PC-3 (cell line): ENCODE measurements at regions not wholly inside any gene's neighbourhood (a gene's known extent, or its start where the extent isn't known, plus 50 kb on each side); places are given as distances from the start of the nearest gene placed in this dataset.

ENCODE experiments used
- ATAC-seq: fragments of 200-7000 bp; cut with Tn5 transposase; 2 replicates; pipeline ENCODE4 v1.9.1; 2020; ENCODE audit warnings: mild to moderate bottlenecking, moderate library complexity
- BruUV-seq: library from RNA; stranded (reverse); fragments of 400-500 nt; replicated peaks from 2 replicates; lab custom pipeline; 2021; lab: Mats Ljungman, UMichigan
- CTCF ChIA-PET: fragments of 300-600 bp; sonication (Branson Sonifier 250); formaldehyde crosslinking; loops from one replicate; lab custom pipeline; 2022; ENCODE audit warnings: antibody characterized with exemption; lab: Charles Lee
- POLR2A ChIA-PET: fragments of 300-600 bp; sonication (Branson Sonifier 250); formaldehyde crosslinking; loops from one replicate; lab custom pipeline; 2022; ENCODE audit warnings: antibody characterized with exemption; ENCODE audit not compliant: unreplicated experiment; lab: Charles Lee
- DNase-seq: peaks from one replicate; pipeline ENCODE4 v3.0.0-alpha.2; 2015
- H2AFZ ChIP-seq: fragments of 300-600 bp; sonication (generic); 2 replicates; pipeline ENCODE4 v1.6.0; 2016; ENCODE audit warnings: antibody characterized with exemption, low read length
- H3F3A ChIP-seq: fragments of 300-600 bp; sonication (generic); one replicate; pipeline ENCODE4 v1.6.0; 2017; ENCODE audit warnings: antibody characterized with exemption, low read length, control low read depth, mild to moderate bottlenecking; ENCODE audit not compliant: unreplicated experiment
- H3K27ac ChIP-seq: fragments of 300-600 bp; sonication (generic); 2 replicates; pipeline ENCODE4 v1.5.1; 2016; ENCODE audit warnings: mild to moderate bottlenecking, low read length
- H3K27me3 ChIP-seq: fragments of 300-600 bp; sonication (generic); 2 replicates; pipeline ENCODE4 v1.6.1; 2016; ENCODE audit warnings: low read length, mixed read lengths
- H3K36me3 ChIP-seq: fragments of 300-600 bp; sonication (generic); 2 replicates; pipeline ENCODE4 v1.6.1; 2016; ENCODE audit warnings: low read depth, mixed run types, low read length, mixed read lengths
- H3K4me1 ChIP-seq: fragments of 300-600 bp; sonication (generic); 2 replicates; pipeline ENCODE4 v1.5.1; 2016; ENCODE audit warnings: low read length; ENCODE audit not compliant: insufficient read depth
- H3K4me2 ChIP-seq: fragments of 300-600 bp; sonication (generic); 2 replicates; pipeline ENCODE4 v1.6.0; 2016; ENCODE audit warnings: low read length
- H3K4me3 ChIP-seq: fragments of 300-600 bp; sonication (generic); 2 replicates; pipeline ENCODE4 v1.5.1; 2016; ENCODE audit warnings: mild to moderate bottlenecking, low read length, mixed read lengths
- H3K79me2 ChIP-seq: fragments of 300-600 bp; sonication (generic); 2 replicates; pipeline ENCODE4 v1.6.1; 2017; ENCODE audit warnings: low read length, mixed read lengths
- H3K9ac ChIP-seq: fragments of 300-600 bp; sonication (generic); 2 replicates; pipeline ENCODE4 v1.6.0; 2016; ENCODE audit warnings: mild to moderate bottlenecking, low read length
- H3K9me2 ChIP-seq: fragments of 300-600 bp; sonication (generic); replicated peaks from 2 replicates; pipeline ENCODE4 v1.6.1; 2016; ENCODE audit warnings: mixed run types, low read length, mixed read lengths
- H3K9me3 ChIP-seq: fragments of 300-600 bp; sonication (generic); 2 replicates; pipeline ENCODE4 v1.6.1; 2016; ENCODE audit warnings: low read length, mixed read lengths
- H4K20me1 ChIP-seq: fragments of 300-600 bp; sonication (generic); 2 replicates; pipeline ENCODE4 v1.6.1; 2016; ENCODE audit warnings: low read length, mixed read lengths
- CTCF ChIP-seq: fragments of 300-600 bp; sonication (generic); conservative IDR thresholded peaks from 2 replicates; pipeline ENCODE4 v1.5.1; 2017; ENCODE audit warnings: antibody characterized with exemption, low read depth, mild to moderate bottlenecking, low read length
- EZH2 ChIP-seq: fragments of 300-600 bp; sonication (generic); IDR thresholded peaks from one replicate; pipeline ENCODE4 v1.6.1; 2017; ENCODE audit warnings: antibody characterized with exemption, mild to moderate bottlenecking, low read length; ENCODE audit not compliant: unreplicated experiment
- EZH2phosphoT487 ChIP-seq: fragments of 300-600 bp; sonication (generic); IDR thresholded peaks from 2 replicates; pipeline ENCODE4 v1.6.1; 2018; ENCODE audit warnings: mild to moderate bottlenecking, antibody characterized with exemption, low read length, borderline replicate concordance
- intact Hi-C: fragments of 100-400 bp; cut with micrococcal nuclease; formaldehyde crosslinking; loops from 2 replicates; pipeline ENCODE4 v1.9.0; 2023

- DNase-seq (no peak), ATAC-seq (no peak)
- BruUV-seq = no TSS peak
- Histone ChIP-seq H3K79me2 (no peaks in the 10 kb centered on the region), H4K20me1 (no peaks in the 10 kb centered on the region), H3K4me2 (no peak overlapping the region), H2AFZ (no peak overlapping the region), H3K9me3 (no peaks in the 10 kb centered on the region), H3F3A (no peaks in the 10 kb centered on the region), H3K36me3 (no peaks in the 10 kb centered on the region), H3K9ac (no peak overlapping the region), H3K27me3 (no peaks in the 10 kb centered on the region), H3K4me1 (no peaks in the 10 kb centered on the region), H3K27ac (no peak overlapping the region), H3K4me3 (no peak overlapping the region), H3K9me2 (no peaks in the 10 kb centered on the region)
- ChIA-PET POLR2A (no interaction called here), CTCF (no interaction called here)
- TF ChIP-seq EZH2phosphoT487 = no peak
- no peak for TF ChIP-seq EZH2
- no peak for TF ChIP-seq CTCF
- intact Hi-C loops = no loop called here
Observed at GRCh38 chr13:52944697-52945096, 83.9 kb upstream of the OLFM4 start.

GRCh38 chr13:52938065-52938464 is 89.6 kb upstream of the PCDH8 start:
- no peaks in the 10 kb centered on the region for H3K9me3 ChIP-seq
- no peaks in the 10 kb centered on the region for H3K36me3 ChIP-seq
- no TSS peak for BruUV-seq
- POLR2A ChIA-PET = no interaction called here
- H4K20me1 ChIP-seq = no peaks in the 10 kb centered on the region
- no peak overlapping the region for H2AFZ ChIP-seq
- no peaks in the 10 kb centered on the region for H3K4me1 ChIP-seq
- H3F3A ChIP-seq = no peaks in the 10 kb centered on the region
- H3K9me2 ChIP-seq = no peaks in the 10 kb centered on the region
- ATAC-seq (no peak), DNase-seq (no peak)
- no peak overlapping the region for H3K9ac ChIP-seq
- intact Hi-C loops = no loop called here
- TF ChIP-seq EZH2phosphoT487 (no peak), CTCF (no peak), EZH2 (no peak)
- H3K27ac ChIP-seq = no peak overlapping the region
- no peak overlapping the region for H3K4me2 ChIP-seq
- no peaks in the 10 kb centered on the region for H3K79me2 ChIP-seq
- CTCF ChIA-PET = no interaction called here
- H3K27me3 ChIP-seq = no peaks in the 10 kb centered on the region
- no peak overlapping the region for H3K4me3 ChIP-seq

- Histone ChIP-seq H3K27me3 (no peaks in the 10 kb centered on the region), H3K9me2 (no peaks in the 10 kb centered on the region), H3K79me2 (no peaks in the 10 kb centered on the region), H3K4me1 (no peaks in the 10 kb centered on the region), H3F3A (no peaks in the 10 kb centered on the region), H3K9me3 (no peaks in the 10 kb centered on the region), H3K4me3 (no peak overlapping the region), H3K4me2 (no peak overlapping the region), H3K36me3 (no peaks in the 10 kb centered on the region), H4K20me1 (no peaks in the 10 kb centered on the region), H2AFZ (no peak overlapping the region), H3K9ac (no peak overlapping the region), H3K27ac (no peak overlapping the region)
- BruUV-seq = no TSS peak
- DNase-seq (no peak), ATAC-seq (no peak)
- no peak for TF ChIP-seq EZH2phosphoT487
- TF ChIP-seq CTCF = no peak
- TF ChIP-seq EZH2 = no peak
- intact Hi-C loops = no loop called here
- ChIA-PET POLR2A (no interaction called here), CTCF (no interaction called here)
Observed at GRCh38 chr13:52936806-52937205, 88.4 kb upstream of the PCDH8 start.
